GM21367 (cell line): ENCODE measurements at regions not wholly inside any gene's neighbourhood (a gene's known extent, or its start where the extent isn't known, plus 50 kb on each side); places are given as distances from the start of the nearest gene placed in this dataset.
"Not testable (repeated sequence)": the region's sequence is repeated elsewhere in the genome, so short reads cannot be mapped to it uniquely, and the experiment has no call there.

ENCODE experiments used
- ATAC-seq: cut with Tn5 transposase; IDR thresholded peaks from one replicate; pipeline ENCODE4 v1.9.1; 2021; ENCODE audit not compliant: unreplicated experiment

DNA sequence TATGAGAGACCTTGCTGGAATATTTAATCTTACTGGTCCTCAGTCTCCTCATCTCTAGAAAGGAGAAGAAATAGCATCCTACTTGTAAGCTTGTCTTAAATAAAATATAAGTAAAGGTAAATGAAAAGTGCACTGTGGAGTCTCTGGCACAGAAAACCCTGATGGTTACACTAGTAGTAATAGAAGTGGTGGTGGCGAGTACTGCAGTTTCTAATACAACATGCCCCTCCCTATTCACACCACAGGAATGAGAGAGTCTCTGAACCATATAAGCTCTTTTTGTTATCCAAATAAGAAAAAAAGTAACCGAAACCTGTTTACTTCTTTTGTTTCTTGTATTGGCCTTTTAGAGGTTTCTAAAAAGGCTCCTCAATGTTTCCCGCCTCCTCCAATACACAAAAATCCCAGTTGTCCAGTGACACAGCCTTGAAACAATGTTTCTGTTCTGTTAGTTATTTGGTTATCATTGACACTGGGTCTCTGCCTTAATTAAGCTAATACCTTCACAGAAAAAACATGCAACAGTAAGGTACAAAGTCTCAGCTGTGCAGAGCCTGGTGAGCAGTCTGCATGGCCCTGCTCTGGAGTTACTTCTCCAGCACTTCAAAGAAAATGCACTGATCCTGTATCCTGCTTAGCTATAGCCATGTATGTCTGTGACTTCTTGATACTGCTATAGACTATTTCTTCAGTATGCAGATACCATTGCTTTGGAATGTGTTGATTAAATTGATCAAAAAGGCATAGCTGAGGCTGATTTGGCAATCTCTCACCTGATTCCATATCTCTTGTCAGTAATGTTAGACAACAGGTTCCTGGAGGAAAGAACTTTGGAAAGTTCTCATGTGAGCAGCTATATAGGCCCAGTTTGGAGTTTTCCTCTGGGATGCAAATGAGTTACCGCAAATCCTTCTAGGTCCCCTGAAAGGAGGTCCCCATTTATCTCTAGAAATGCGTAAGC is 315.6 kb upstream of the IL12A start:
- ATAC-seq: peak; percentile 45

DNA sequence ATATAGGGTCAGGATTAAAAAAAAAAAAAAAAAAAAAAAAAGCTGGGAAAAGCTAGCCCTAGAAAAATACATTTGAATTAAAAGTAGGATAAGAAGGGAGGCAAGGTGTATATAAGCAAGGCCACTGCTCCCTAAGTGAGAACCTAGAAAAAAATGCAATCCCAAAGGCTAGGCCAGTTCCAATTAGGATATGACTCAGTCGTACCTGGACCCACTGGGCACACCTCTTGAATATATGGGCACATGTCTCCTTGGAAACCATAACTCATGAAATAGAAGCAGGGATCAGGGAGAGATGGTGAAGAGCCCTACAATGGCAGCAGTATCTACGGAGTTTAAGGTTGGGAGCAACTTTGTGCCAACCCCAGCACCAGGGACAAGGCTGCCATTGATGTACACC is 314.1 kb upstream of the IL12A start:
- ATAC-seq: no peak

DNA sequence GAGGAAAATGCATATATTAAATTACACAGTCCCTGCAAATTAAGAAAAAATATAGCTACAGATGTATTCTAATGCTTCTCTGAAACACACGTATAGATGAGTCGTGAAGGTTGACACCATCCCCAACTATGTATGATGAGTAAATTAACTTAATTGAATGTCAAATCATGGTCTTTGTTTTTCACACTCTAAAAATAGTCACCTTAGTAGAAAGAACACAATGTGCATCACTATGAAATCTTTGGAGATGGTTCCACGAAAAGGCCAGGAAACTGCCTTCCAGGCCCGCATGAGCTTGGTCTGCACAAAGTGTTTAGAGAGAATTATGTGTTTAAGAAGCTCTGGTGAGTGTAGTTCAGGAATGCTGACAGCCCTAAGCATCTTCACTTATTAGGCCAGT is 313.4 kb upstream of the IL12A start:
- ATAC-seq: no peak

DNA sequence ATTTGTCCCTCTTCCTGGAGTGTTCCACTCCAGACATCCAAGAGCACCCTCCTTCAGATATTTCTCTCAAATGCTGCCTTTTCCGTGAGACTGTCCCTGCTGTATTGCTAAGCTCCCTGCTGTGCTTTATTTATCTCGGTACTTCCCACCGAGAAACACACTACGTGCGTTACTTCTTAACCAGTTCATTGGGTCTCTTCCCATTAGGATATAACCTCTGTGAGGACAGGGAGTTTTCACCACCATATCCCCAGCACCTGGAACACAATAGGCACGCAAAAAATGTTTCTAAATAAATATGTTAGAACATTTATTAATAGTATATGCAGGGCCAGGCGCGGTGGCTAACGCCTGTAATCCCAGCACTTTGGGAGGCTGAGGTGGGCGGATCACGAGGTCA is 308.7 kb upstream of the IL12A start:
- ATAC-seq: no peak

DNA sequence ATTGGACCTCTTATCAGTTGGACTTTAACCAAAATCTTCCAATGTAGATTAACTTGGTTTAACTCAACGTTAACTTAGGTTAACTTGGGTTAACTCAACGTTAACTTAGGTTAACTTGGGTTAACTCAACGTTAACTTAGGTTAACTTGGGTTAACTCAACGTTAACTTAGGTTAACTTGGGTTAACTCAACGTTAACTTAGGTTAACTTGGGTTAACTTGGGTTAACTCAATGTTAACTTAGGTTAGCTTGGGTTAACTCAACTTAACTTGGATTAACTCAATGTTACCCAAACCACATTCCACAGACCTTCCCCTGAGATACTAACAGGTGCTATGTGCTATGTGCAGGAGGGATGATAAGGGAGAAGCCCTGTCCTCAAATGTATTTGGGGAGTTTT is 306.9 kb upstream of the IL12A start:
- ATAC-seq: not testable (repeated sequence)

DNA sequence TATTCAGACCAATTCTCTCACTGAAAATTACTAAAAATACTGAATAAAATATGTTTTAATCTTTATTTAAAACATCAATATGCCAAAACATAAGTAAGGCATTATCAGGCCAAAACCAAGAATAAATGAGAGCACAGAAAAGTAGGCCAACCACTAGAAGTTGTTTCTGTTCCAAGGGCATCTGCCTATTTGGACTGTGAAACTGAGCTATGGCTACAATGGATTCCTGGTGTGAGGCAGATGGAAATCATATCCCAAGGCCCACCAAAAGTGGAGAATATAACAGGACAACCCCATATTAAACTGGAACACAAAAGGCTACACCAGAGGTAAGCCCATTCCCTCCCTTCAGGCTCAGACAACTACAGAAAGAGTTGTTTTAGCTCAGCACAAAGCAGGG is 302.8 kb upstream of the IL12A start:
- ATAC-seq: no peak

DNA sequence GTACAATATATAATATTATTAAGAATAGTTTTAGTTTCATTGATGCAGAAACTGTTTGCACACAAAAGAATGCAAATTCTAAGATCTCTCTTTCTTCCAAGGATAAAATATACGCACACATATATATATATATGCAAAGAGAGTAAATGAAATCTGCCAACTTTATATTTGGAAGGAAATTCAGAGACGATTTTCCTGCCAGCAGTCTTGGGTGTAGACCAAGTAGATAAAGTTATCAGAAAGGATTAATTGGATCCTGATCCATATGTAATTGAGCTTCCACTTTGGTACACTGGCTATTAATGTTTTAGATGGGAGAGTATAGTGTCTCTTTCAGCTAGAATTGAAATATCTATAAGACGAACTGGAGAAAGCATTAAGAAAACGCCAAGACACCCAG is 295.4 kb upstream of the IL12A start:
- ATAC-seq: no peak

DNA sequence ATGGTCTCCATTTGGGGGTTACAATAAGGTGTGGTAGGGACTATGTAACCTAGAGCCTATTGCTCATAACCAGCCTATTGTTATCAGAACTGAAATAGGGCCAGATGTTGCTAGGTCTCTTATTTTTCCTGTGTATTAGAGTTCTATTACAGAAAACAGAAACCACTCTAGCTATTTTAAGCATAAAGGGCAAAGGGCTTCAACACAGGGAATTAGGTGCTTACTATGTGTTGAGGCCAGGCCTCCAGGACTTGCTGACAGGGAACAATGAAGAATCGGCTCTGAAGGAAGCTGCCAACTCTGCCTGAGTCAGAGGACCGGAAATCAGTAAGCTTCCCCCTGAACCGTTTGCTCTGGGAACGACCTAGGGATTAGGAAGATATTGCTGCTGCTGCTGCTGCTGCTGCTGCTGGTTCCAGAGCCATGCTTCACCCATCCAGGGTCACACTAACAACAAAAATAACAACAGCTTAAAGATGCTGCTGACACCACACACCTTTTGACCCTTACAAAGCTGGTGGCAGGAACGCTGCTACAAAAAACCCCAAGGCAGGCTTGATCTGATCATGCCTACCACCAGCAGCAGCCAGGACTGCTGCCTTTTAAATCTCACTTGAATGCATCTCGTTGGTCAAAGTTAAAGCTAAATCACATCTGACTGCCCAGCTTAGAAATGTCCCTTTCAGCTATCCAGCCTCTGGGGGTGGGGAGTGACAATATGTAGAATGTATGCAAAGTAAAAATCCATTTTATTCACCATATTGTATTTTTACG is 276.9 kb upstream of the IL12A start:
- no peak for ATAC-seq

DNA sequence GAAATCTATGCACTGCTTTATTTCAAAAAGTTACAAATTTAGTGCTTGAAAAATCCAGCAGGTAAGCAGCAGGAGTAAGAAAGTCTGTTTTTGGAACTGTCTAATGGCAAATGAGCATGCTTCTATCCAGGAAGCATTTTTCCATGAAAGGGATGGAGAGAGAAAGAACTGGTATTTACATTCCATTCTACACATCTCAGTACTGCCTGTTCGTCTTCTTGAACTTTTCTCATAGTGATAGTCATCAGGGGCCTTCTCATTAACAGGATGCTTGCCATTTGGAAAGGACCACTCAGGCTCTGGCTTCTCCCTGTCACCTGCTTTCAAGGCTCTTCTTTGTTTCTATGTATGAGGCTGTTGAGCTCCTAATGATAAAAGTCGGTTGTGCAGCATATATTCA is 267.3 kb upstream of the IL12A start:
- no peak for ATAC-seq

DNA sequence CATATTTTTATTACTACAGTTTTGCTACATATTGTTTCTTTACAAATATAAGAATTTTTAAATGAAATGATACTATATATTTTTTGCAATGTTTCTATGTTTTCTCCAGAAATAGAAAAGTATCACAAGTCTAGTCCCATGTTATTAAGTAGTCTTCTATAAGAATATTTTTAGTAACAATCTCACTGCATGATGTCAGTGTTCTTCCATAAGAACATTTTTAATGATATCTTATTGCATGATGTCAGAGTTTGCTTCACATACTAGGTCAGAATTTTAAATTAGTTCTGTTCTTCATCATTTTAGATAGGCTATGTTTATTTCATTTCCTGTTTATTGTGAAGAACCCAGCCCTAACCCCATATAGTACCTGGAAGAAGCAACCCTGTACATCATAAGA is 265.3 kb upstream of the IL12A start:
- no peak for ATAC-seq

DNA sequence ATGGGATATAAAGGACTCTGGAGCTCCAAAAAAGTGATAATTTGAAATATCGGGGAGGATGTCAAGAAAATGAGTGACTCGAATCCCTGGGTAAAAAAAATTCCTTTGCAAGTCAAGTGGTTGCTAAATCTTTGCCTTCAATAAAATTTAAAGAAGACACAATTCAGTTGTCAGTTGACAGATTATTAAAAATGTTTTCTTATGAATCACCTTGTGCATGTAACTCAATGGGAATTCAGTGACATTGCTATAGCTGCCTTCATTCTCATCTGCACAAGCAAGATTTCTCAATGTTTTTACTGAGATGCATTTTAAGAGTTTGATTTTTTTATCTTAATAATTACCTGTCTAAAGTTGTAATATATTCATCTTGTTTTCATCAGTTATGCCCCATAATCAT is 264.0 kb upstream of the IL12A start:
- no peak for ATAC-seq

DNA sequence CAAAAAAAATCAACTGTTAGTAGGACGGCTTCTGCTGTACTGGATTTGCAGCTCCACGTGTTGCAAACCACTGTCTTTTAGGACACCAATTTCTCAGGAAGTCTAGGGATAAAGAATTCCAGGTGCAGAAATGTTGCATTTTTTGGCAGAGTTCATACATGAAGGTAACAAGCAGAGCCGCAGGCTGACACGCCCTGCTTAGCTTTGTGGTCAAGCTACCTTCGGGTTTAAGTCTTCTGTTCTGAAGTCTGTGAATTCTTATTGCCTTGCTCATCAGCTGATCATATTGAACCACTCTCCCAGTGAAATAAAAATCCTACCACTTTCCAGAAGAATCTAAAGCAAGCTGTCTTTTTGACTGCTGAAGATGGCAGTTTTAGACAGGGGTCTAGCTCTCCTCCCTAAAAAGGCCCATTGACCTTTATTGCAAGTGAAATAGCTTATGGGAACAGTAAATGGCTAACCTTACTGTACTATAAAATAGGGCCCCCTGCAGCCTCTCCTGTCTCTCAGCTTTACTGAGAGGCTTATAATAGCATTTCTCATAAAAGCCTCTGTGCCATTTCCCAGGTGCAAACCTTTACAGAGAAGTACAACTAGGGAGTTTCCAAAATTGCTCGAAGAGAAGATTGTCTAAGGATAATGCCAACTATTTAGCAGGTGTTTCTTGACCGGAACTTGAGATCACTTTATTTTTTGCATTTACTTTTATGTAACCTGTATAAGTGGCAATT is 262.2 kb upstream of the IL12A start:
- ATAC-seq: no peak

DNA sequence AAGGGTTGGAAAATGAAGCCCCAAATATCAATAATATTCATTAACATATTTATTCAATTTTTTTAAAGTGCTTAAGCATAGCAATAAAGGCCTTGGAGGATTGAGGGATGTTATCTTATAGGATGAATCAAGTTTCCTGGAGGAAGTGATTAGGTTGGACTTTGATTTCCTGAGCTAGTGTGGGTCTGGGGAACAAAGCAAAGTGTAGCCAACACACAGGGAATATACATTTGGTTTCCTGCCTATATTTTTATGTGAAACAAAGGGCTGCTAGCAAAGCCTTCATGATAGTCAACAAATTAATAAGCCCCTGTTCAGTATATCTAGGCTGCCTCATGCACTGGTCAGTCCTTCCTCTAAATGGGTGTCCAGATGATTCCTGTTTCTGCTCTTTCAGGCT is 261.1 kb upstream of the IL12A start:
- no peak for ATAC-seq

DNA sequence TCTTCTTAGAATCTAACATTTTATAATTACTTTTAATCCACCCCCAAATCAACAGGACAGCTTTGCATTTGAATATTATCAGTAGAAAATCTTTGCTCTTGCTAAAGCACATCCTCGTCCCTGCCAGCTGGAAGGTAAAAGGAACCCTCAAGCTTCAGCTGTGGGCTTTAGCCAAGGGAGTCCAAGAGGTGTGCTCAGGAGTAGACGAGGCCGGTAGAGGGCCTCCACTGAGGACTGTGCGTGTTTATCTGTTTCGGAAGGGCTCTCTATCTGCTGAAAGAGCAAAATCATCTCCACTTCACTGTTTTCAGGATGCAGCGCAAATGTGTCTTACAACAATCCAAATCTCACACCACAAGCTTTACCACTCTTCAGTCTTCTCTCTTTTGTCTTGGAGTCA is 257.4 kb upstream of the IL12A start:
- no peak for ATAC-seq

DNA sequence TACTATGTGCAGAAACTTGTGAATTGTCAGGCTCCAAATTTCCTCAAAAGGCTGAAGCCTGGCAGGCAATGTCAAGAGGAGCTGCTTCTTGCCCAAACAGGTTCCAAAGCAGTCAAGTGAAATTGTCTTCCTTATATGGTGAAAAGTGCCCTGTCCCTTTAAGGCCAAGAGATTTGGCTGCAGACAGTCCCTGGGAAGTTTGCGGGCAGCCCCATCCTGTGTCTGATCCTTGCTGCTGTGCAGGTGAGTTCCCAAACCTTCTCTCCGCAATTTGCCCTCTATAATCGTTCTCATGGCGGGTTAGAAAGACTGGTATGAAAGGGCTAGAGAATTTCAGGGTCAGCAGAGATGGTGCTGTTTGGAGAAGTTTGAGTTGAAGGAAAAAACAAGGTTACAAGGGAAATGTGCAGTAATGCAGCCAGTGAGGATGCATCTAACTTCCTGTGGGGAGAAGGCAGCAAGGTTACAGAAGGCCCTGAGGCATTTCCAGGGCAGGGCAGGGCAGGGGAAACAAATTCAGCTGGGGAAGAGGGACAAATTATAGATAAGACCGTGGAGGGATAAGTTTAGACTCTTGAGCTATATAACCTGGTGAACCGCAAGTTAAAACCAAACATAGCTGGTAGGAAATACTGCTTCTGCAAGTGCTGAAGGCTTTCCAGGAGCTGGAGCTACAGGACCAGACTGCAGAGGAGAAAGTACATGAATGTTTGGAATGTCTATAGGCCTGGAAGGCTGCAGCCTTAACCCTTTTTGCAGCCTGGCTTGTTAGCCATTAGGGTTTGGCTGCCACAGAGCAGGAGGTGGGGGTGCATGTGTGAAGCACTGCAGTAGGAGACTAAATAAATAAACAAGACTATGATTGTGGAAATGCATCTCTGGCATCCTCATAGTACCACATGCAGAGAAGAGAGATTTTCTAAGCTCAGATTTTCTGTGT is 256.2 kb upstream of the IL12A start:
- ATAC-seq: no peak

DNA sequence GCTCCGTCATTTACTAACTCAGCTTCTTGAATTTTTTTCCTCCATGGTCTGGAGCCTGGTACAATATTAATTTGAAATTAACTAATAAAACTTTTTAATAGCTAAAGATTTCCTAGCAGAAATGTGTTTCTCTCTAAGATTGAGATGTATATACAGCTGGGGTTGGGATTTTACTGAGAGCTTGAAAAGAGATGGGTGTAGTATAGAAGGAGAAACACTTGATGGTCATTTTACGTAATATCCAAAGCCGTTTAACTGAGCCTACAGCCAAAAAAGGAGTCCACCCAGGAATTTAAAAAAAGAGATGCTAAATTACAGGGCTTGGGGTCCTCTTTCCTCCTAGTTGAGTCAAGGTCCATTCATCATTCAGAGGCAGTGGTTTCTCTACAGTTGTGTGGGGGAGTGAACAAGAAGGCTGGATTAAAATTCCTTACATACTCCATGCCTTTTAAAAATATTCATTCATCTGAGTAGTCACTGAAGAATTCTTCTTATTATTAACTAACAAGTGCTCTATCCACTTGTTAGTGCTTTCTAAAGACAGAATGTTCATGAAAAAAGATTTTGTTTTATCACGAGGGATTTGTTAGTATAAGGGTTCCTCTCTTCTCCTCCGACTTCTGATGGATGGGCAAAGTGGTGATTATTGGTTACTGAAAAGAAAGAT is 255.3 kb upstream of the IL12A start:
- ATAC-seq: no peak

DNA sequence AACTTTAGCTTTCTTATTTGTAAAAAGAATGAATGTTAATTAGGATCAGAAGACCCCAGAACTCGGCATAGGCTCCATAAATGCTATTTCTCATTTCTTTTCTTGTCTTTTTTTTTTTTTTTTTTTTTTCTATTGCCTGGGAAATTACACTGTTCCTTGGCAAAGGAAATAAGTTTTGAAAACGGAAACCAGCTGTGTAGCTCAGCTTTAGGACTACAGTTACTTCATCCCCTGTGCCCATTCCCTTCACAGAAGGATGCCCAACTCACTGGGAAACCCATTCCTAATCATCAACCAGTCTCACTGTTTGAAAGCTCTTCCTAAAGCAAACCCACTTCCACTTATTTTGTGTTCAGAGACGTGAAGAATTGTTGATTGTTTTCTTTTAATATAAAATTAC is 254.0 kb upstream of the IL12A start:
- no peak for ATAC-seq

DNA sequence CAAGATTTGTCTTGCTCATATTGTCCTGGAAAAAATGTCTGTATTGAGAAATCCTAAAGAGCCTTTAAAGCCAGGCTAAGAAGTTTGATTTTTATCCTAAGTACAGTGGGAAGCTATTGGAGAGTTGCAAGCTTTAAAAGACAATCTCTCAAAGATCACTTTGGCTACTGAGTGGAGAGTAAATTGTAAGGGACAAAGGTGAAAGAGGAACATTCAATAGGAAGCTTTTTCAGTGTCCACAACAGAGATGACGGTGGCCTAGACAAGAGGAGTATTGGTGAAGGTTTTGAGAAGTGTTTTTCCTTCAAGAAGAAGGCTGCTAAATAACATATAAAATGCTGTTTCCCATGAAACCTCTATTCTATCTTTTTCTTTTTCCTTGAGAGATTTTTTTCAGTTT is 249.5 kb upstream of the IL12A start:
- no peak for ATAC-seq

DNA sequence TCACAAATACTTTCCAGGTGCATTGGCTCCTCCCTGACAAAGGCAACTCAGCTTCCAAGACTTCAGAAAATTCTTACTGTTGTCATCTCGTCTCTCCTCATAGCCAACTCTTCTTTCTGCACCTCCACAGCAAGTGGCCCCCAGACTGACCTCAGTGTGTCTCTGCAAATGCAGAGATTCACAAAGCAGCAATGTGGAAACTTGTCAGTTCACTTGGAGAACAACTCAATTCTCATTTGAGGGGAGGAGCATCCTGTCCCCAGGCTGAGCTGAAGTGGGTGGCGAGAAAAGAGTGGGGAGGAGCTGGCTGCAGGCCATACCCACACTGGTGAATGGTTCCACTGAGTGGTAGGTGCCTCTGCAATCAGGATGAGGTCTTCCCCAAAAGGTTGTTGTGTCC is 248.7 kb upstream of the IL12A start:
- no peak for ATAC-seq

DNA sequence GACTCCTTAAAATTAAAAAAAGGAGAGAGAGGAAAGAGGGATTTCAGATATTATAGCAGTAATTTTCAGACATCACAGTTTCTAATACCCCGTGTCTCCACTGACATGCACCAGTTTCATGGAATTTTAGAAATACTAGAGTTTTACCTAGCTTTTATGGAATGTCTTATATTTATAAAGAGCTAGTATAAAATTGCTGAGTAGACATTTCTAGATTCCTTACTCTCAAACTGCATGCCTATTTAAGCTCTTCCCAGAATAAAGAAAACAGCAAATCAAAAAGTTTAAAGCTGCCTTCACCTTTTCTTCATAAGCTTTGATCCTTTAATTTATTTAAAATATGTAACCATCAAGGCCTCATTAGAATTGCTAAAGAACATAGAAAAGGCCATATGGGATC is 247.4 kb upstream of the IL12A start:
- no peak for ATAC-seq
